Heart left ventricle (tissue), 16 donors: ENCODE measurements at regions not wholly inside any gene's neighbourhood (a gene's known extent, or its start where the extent isn't known, plus 50 kb on each side); places are given as distances from the start of the nearest gene placed in this dataset.
A peak's percentile ranks its signal among the peaks of the same experiment; 100 is the strongest.

Source experiments
- ATAC-seq, 4 donors: fragments of 200-7000 bp; cut with Tn5 transposase; one replicate each; pipeline ENCODE4 v1.9.1; 2020 to 2022; ENCODE audit warnings: moderate library complexity in 4 of 4, mild to moderate bottlenecking in 3 of 4, moderate number of reproducible peaks in 1 of 4
- DNase-seq, 5 donors: peaks; one replicate each; pipeline ENCODE4 v3.0.0-alpha.2; 2020
- H3K27ac ChIP-seq, 12 donors: fragments of 200-600 bp; sonication (generic) in 4 of 12; one replicate each; pipeline versions ENCODE4 v1.5.0 to v1.8.0; 2016 to 2022; ENCODE audit warnings: mild to moderate bottlenecking in 2 of 12
- H3K27me3 ChIP-seq, 9 donors: fragments of 200-600 bp; sonication (generic) in 2 of 9; one replicate each; pipeline versions ENCODE4 v1.5.1 to v1.8.0; 2016 to 2022; ENCODE audit warnings: mild to moderate bottlenecking in 3 of 9
- H3K36me3 ChIP-seq, 9 donors: fragments of 200-600 bp; sonication (generic) in 2 of 9; one replicate each; pipeline versions ENCODE4 v1.5.0 to v1.8.0; 2018 to 2022; ENCODE audit warnings: mild to moderate bottlenecking in 2 of 9
- H3K4me1 ChIP-seq, 12 donors: fragments of 200-600 bp; sonication (generic) in 4 of 12; one replicate each; pipeline versions ENCODE4 v1.5.0 to v1.8.0; 2016 to 2022; ENCODE audit warnings: mild to moderate bottlenecking in 3 of 12
- H3K4me3 ChIP-seq, 12 donors: fragments of 200-600 bp; sonication (generic) in 4 of 12; one replicate each; pipeline versions ENCODE4 v1.5.0 to v1.8.0; 2017 to 2022; ENCODE audit warnings: mild to moderate bottlenecking in 9 of 12, moderate library complexity in 4 of 12
- H3K9me3 ChIP-seq, 12 donors: fragments of 200-600 bp; sonication (generic) in 4 of 12; one replicate each; pipeline versions ENCODE4 v1.5.0 to v1.8.0; 2016 to 2022; ENCODE audit warnings: mild to moderate bottlenecking in 1 of 12
- POLR2A ChIP-seq, 2 donors: fragments of 450-650 bp; IDR thresholded peaks; one replicate each; pipeline ENCODE4 v1.6.1; 2017; ENCODE audit warnings: antibody characterized with exemption in 2 of 2, mild to moderate bottlenecking in 2 of 2, moderate library complexity in 2 of 2
- WGBS, 4 donors: extraction: QIAGEN DNeasy Blood & Tissue Kit in 2 of 4; methylation state at CpG; one replicate each; pipeline versions ENCODE4 v1.1.5 to v1.1.7; 2013 to 2018; 5-methylcytosine and 5-hydroxymethylcytosine counted together
- intact Hi-C, 10 donors: fragments of 100-400 bp; cut with DNase I; formaldehyde crosslinking; loops; one replicate each; pipeline versions ENCODE4 v1.11.1 to v1.14.2; 2022
- TF ChIP-seq, protein P1 (sequence below), 12 donors: fragments of 200-600 bp; sonication (generic) in 4 of 12; IDR thresholded peaks; one replicate each; pipeline versions ENCODE4 v1.5.0 to v1.8.0; 2018 to 2022; ENCODE audit warnings: antibody characterized with exemption in 12 of 12, mild to moderate bottlenecking in 5 of 12
- donor health status: ischemic (EF 13 %, LVEDD 7.1; RV severe dilation, severe dysfunction).
- donor health status: healthy with polysubstance abuse.
- donor health status: DM: no; HTN: yes; CAD: no.
- donor health status: DM: no; HTN: no; CAD: no.
- donor health status: ischemic (EF 25% LVEDD 6.9; RV normal size, moderate dysfunction).
- donor health status: ischemic (EF 25% LVEDD 5.7; RV mildly dilated, moderate dysfunction).
- donor health status: healthy.
- donor health status: DM: yes; HTN: yes; CAD: no.
- donor health status: ischemic (EF 35%, LVEDD 5.7; RV mildly dilated, moderate dysfunction).
- donor health status: nonischemic (EF 11% LVEDD 7.7; RV severe dilation, severe dysfunction).
- donor health status: DM: yes; HTN: yes; CAD: no.
- donor health status: PGD.
- donor health status: ischemic (EF 29% LVEDD 5.4; RV normal size, mild dysfunction).
- donor health status: nonischemic (EF 23%, LVEDD 6.1; RV moderate dilation, normal function).

- Histone ChIP-seq H3K36me3 (no peaks in the 10 kb centered on the region), H3K4me3 (no peak overlapping the region), H3K27ac (no peak overlapping the region), H3K9me3 (peaks cover 0 to 10% (median 0%) of the 10 kb centered on the region in 12 donors), H3K4me1 (no peaks in the 10 kb centered on the region), H3K27me3 (no peaks in the 10 kb centered on the region)
- DNase-seq (no peak), ATAC-seq (peak in 1 of 4 donors; percentile 29)
- intact Hi-C loops = no loop called here
- TF ChIP-seq, protein P1, sequence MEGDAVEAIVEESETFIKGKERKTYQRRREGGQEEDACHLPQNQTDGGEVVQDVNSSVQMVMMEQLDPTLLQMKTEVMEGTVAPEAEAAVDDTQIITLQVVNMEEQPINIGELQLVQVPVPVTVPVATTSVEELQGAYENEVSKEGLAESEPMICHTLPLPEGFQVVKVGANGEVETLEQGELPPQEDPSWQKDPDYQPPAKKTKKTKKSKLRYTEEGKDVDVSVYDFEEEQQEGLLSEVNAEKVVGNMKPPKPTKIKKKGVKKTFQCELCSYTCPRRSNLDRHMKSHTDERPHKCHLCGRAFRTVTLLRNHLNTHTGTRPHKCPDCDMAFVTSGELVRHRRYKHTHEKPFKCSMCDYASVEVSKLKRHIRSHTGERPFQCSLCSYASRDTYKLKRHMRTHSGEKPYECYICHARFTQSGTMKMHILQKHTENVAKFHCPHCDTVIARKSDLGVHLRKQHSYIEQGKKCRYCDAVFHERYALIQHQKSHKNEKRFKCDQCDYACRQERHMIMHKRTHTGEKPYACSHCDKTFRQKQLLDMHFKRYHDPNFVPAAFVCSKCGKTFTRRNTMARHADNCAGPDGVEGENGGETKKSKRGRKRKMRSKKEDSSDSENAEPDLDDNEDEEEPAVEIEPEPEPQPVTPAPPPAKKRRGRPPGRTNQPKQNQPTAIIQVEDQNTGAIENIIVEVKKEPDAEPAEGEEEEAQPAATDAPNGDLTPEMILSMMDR (IDR thresholded peaks at IDR 0.05) = no peak
- TF ChIP-seq POLR2A (IDR thresholded peaks at IDR 0.05) = no peak
- 71 to 90% (median 78%) methylated on average over 4 to 7 of the region's 7 CpGs for WGBS, 4 donors
These were observed 175.1 kb downstream of the SHQ1 start for GRCh38 chr3:72673011-72673771.

DNA sequence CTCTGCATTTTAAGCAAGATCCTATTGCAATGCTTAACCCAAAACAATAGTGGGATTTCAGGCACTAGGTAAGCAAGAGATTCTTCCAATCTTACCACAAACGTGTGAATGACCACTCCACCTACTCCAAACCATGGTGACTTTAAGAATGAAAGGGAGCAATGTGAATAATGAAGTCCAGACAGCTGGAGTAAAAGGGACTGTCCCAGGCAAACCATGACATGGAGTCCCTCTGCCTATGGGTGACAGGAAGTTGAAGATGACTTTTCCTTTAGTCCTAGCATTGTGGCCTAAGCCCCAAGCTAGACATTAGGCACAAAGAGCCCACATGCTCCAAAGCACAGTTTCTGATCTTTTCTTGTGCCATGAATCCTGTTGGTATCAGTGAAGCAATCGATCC lies 179.0 kb downstream of the SHQ1 start:
- 88 to 96% (median 91%) methylated on average over 2 of the region's 2 CpGs for WGBS, 4 donors
- Histone ChIP-seq H3K27me3 (no peaks in the 10 kb centered on the region), H3K27ac (no peak overlapping the region), H3K4me3 (no peak overlapping the region), H3K9me3 (no peaks in the 10 kb centered on the region), H3K36me3 (no peaks in the 10 kb centered on the region), H3K4me1 (no peaks in the 10 kb centered on the region)
- DNase-seq (no peak), ATAC-seq (no peak)
- TF ChIP-seq, protein P1 (IDR thresholded peaks at IDR 0.05) = no peak
- no peak for TF ChIP-seq POLR2A (IDR thresholded peaks at IDR 0.05)
- intact Hi-C loops = loop anchor here in 7 of 10 donors (5.0 to 10.0 kb wide), 3 partner anchors 143 to 156 kb away; no protein-coding TSS in a partner anchor

GRCh38 chr3:72666447-72666755 lies 181.8 kb downstream of the SHQ1 start:
- 71 to 80% (median 74%) methylated on average over 3 of the region's 3 CpGs for WGBS, 4 donors

More at GRCh38 chr3:72666447-72666755, 181.8 kb downstream of the SHQ1 start:
- ATAC-seq (no peak), DNase-seq (no peak)
- no peaks in the 10 kb centered on the region for H3K27me3 ChIP-seq
- H3K27ac ChIP-seq = no peak overlapping the region
- intact Hi-C loops = loop anchor here in 8 of 10 donors (2.0 to 10.0 kb wide), 4 partner anchors 146 to 158 kb away; no protein-coding TSS in a partner anchor
- no peak for TF ChIP-seq POLR2A (IDR thresholded peaks at IDR 0.05)
- TF ChIP-seq, protein P1 (IDR thresholded peaks at IDR 0.05) = peak in 2 of 12 donors; percentile 1 to 10
- H3K4me3 ChIP-seq = no peak overlapping the region
- H3K4me1 ChIP-seq = peaks cover 0 to under 1% (median 0%) of the 10 kb centered on the region in 12 donors
- H3K9me3 ChIP-seq = no peaks in the 10 kb centered on the region
- H3K36me3 ChIP-seq = no peaks in the 10 kb centered on the region
